Endothelial cell of umbilical vein (primary cell): ENCODE measurements at regions not wholly inside any gene's neighbourhood (a gene's known extent, or its start where the extent isn't known, plus 50 kb on each side); places are given as distances from the start of the nearest gene placed in this dataset.

Experiments
- CTCF ChIP-seq, 2 donors: IDR thresholded peaks; 1 replicate in 1 of 2; 2 replicates in 1 of 2; pipeline ENCODE4 v1.5.1; 2011; ENCODE audit warnings: low read length in 2 of 2, mild to moderate bottlenecking in 2 of 2, moderate library complexity in 2 of 2, control low read depth in 1 of 2, inconsistent platforms in 1 of 2, low read depth in 1 of 2; ENCODE audit not compliant: insufficient read depth in 1 of 2; ENCODE audit errors: extremely low read depth in 1 of 2
- EZH2 ChIP-seq: IDR thresholded peaks from 2 replicates; pipeline ENCODE4 v1.6.1; 2012; ENCODE audit warnings: borderline replicate concordance, low read depth, mild to moderate bottlenecking, moderate library complexity, low read length, inconsistent platforms; ENCODE audit not compliant: severe bottlenecking
- FOS ChIP-seq: IDR thresholded peaks from 2 replicates; pipeline ENCODE4 v1.6.1; 2011; ENCODE audit warnings: mild to moderate bottlenecking, low read length, moderate library complexity, borderline replicate concordance; ENCODE audit not compliant: insufficient read depth
- GATA2 ChIP-seq: IDR thresholded peaks from 2 replicates; pipeline ENCODE4 v1.7.0; 2011; ENCODE audit warnings: low read depth, mild to moderate bottlenecking, moderate library complexity, mixed read lengths, low read length; ENCODE audit not compliant: insufficient read length, insufficient read depth
- JUN ChIP-seq: IDR thresholded peaks from 2 replicates; pipeline ENCODE4 v1.6.1; 2011; ENCODE audit warnings: borderline replicate concordance, low read depth; ENCODE audit not compliant: insufficient read length, insufficient read depth
- MYC ChIP-seq: IDR thresholded peaks from one replicate; pipeline ENCODE4 v1.6.1; 2011; ENCODE audit warnings: mild to moderate bottlenecking, low read depth, low read length
- POLR2A ChIP-seq: IDR thresholded peaks from 2 replicates; pipeline ENCODE4 v1.6.1; 2012; ENCODE audit warnings: low read depth, mild to moderate bottlenecking, control low read depth, low read length
- POLR2AphosphoS5 ChIP-seq: IDR thresholded peaks from 2 replicates; pipeline ENCODE4 v1.6.1; 2012; ENCODE audit warnings: low read depth, mild to moderate bottlenecking, control low read depth, low read length, moderate library complexity; ENCODE audit not compliant: insufficient read depth

- TF ChIP-seq FOS (no peak), POLR2A (no peak), CTCF (IDR thresholded peaks at IDR 0.05; ENCODE audit: extremely low read depth in 1 of 2, insufficient read depth in 1 of 2, low read depth in 1 of 2, low read length in 2 of 2) (no peak), POLR2AphosphoS5 (no peak), EZH2 (no peak), GATA2 (no peak), JUN (no peak), MYC (no peak)
Observed at GRCh38 chr15:70203981-70204560, 106.4 kb upstream of the TLE3 start.
